HEK293 (cell line): ENCODE measurements at regions not wholly inside any gene's neighbourhood (a gene's known extent, or its start where the extent isn't known, plus 50 kb on each side); places are given as distances from the start of the nearest gene placed in this dataset.
A peak's percentile ranks its signal among the peaks of the same experiment; 100 is the strongest.

ENCODE experiments used
- CTCF ChIA-PET: fragments of 350-600 bp; formaldehyde crosslinking; extraction: SDS; loops from one replicate; lab custom pipeline; 2021; ENCODE audit warnings: antibody characterized with exemption; lab: Yijun Ruan, JAX
- POLR2A ChIA-PET: fragments of 300-600 bp; formaldehyde crosslinking; extraction: SDS; loops from one replicate; lab custom pipeline; 2020; ENCODE audit warnings: antibody characterized with exemption, inconsistent platforms; lab: Yijun Ruan, JAX
- H3K27ac ChIP-seq: fragments of 200-500 bp; sonication (Bioruptor generic); 2 replicates; pipeline ENCODE4 v1.5.1; 2014; ENCODE audit warnings: low read depth, low read length, control low read depth, inconsistent platforms; ENCODE audit errors: extremely low read depth
- H3K36me3 ChIP-seq, 2 experiments: fragments of 200-500 bp in 1 of 2; sonication (Bioruptor generic) in 1 of 2; 1 replicate in 1 of 2; 2 replicates in 1 of 2; pipeline ENCODE4 v1.5.1; 2014 to 2017; ENCODE audit warnings: inconsistent platforms in 2 of 2, low read length in 2 of 2; ENCODE audit not compliant: control insufficient read depth in 2 of 2, insufficient read depth in 1 of 2
- H3K4me1 ChIP-seq: fragments of 200-500 bp; sonication (Bioruptor generic); 2 replicates; pipeline ENCODE4 v1.5.1; 2014; ENCODE audit warnings: mild to moderate bottlenecking, low read length, inconsistent platforms; ENCODE audit not compliant: control insufficient read depth, insufficient read depth
- H3K4me3 ChIP-seq: 2 replicates; pipeline ENCODE4 v1.5.1; 2011; ENCODE audit warnings: low read depth, mild to moderate bottlenecking, control low read depth, low read length, moderate library complexity
- H3K9me3 ChIP-seq: fragments of 200-500 bp; sonication (Bioruptor generic); 2 replicates; pipeline ENCODE4 v1.5.1; 2014; ENCODE audit warnings: low read depth, low read length, inconsistent platforms; ENCODE audit not compliant: control insufficient read depth, insufficient read depth
- AEBP2 ChIP-seq: fragments of 450-650 bp; formaldehyde crosslinking; IDR thresholded peaks from 2 replicates; pipeline ENCODE4 v1.5.1; 2016; ENCODE audit warnings: missing biosample characterization, missing genetic modification characterization, borderline replicate concordance
- GLI2 ChIP-seq: fragments of 450-650 bp; formaldehyde crosslinking; IDR thresholded peaks from 2 replicates; pipeline ENCODE4; 2017; ENCODE audit warnings: missing biosample characterization, missing genetic modification characterization, low read depth, borderline replicate concordance
- HOXA7 ChIP-seq: sonication (generic); formaldehyde crosslinking; IDR thresholded peaks from 2 replicates; pipeline ENCODE4 v1.8.1; 2022; ENCODE audit warnings: missing genetic modification reagents, borderline replicate concordance
- HOXD13 ChIP-seq: sonication (generic); formaldehyde crosslinking; IDR thresholded peaks from 2 replicates; pipeline ENCODE4 v1.8.0; 2022; ENCODE audit warnings: missing genetic modification reagents, borderline replicate concordance
- KLF16 ChIP-seq: fragments of 450-650 bp; formaldehyde crosslinking; IDR thresholded peaks from 2 replicates; pipeline ENCODE4 v1.5.1; 2017; ENCODE audit warnings: missing biosample characterization, missing genetic modification characterization
- MEIS1 ChIP-seq: sonication (generic); formaldehyde crosslinking; IDR thresholded peaks from 2 replicates; pipeline ENCODE4 v1.8.1; 2022; ENCODE audit warnings: missing genetic modification reagents, mild to moderate bottlenecking, borderline replicate concordance
- SCRT2 ChIP-seq: fragments of 450-650 bp; formaldehyde crosslinking; IDR thresholded peaks from 2 replicates; pipeline ENCODE4 v1.5.1; 2016; ENCODE audit warnings: missing biosample characterization, missing genetic modification characterization
- ZBTB48 ChIP-seq: fragments of 450-650 bp; formaldehyde crosslinking; IDR thresholded peaks from 2 replicates; pipeline ENCODE4 v1.5.1; 2016; ENCODE audit warnings: missing biosample characterization, missing genetic modification characterization
- ZIC2 ChIP-seq: fragments of 450-650 bp; formaldehyde crosslinking; IDR thresholded peaks from 2 replicates; pipeline ENCODE4 v1.5.1; 2016; ENCODE audit warnings: missing biosample characterization, missing genetic modification characterization
- ZNF133 ChIP-seq: fragments of 450-650 bp; formaldehyde crosslinking; IDR thresholded peaks from 2 replicates; pipeline ENCODE4 v1.5.1; 2016; ENCODE audit warnings: missing biosample characterization, missing genetic modification characterization
- ZNF140 ChIP-seq: fragments of 450-650 bp; formaldehyde crosslinking; IDR thresholded peaks from 2 replicates; pipeline ENCODE4 v1.5.1; 2016; ENCODE audit warnings: missing biosample characterization, missing genetic modification characterization
- ZNF221 ChIP-seq: fragments of 450-650 bp; formaldehyde crosslinking; IDR thresholded peaks from 2 replicates; pipeline ENCODE4 v1.5.1; 2017; ENCODE audit warnings: missing biosample characterization, missing genetic modification characterization, borderline replicate concordance
- ZNF37A ChIP-seq: fragments of 450-650 bp; IDR thresholded peaks from 2 replicates; pipeline ENCODE4 v1.5.1; 2018; ENCODE audit warnings: missing biosample characterization, missing genetic modification characterization
- ZNF394 ChIP-seq: fragments of 450-650 bp; formaldehyde crosslinking; IDR thresholded peaks from 2 replicates; pipeline ENCODE4 v1.5.1; 2016; ENCODE audit warnings: missing biosample characterization, missing genetic modification characterization, mild to moderate bottlenecking, moderate library complexity, borderline replicate concordance
- ZNF404 ChIP-seq: fragments of 450-650 bp; formaldehyde crosslinking; IDR thresholded peaks from 2 replicates; pipeline ENCODE4 v1.5.1; 2017; ENCODE audit warnings: missing biosample characterization, missing genetic modification characterization
- ZNF510 ChIP-seq: fragments of 450-650 bp; formaldehyde crosslinking; IDR thresholded peaks from 2 replicates; pipeline ENCODE4 v1.5.1; 2018; ENCODE audit warnings: mild to moderate bottlenecking, missing genetic modification characterization, missing biosample characterization; ENCODE audit not compliant: insufficient replicate concordance
- ZNF521 ChIP-seq: fragments of 450-650 bp; formaldehyde crosslinking; IDR thresholded peaks from 2 replicates; pipeline ENCODE4 v1.5.1; 2017; ENCODE audit warnings: missing biosample characterization, mild to moderate bottlenecking, missing genetic modification characterization
- ZNF580 ChIP-seq: fragments of 450-650 bp; formaldehyde crosslinking; IDR thresholded peaks from 2 replicates; pipeline ENCODE4 v1.5.1; 2016; ENCODE audit warnings: missing biosample characterization, missing genetic modification characterization
- ZNF658 ChIP-seq: fragments of 450-650 bp; formaldehyde crosslinking; IDR thresholded peaks from 2 replicates; pipeline ENCODE4; 2016; ENCODE audit warnings: missing biosample characterization, missing genetic modification characterization
- ZNF664 ChIP-seq: fragments of 450-650 bp; formaldehyde crosslinking; IDR thresholded peaks from 2 replicates; pipeline ENCODE4 v1.5.1; 2016; ENCODE audit warnings: missing biosample characterization, missing genetic modification characterization
- ZNF768 ChIP-seq: fragments of 450-650 bp; formaldehyde crosslinking; IDR thresholded peaks from 2 replicates; pipeline ENCODE4 v1.5.1; 2018; ENCODE audit warnings: missing biosample characterization, mild to moderate bottlenecking, missing genetic modification characterization
- ZNF785 ChIP-seq: fragments of 450-650 bp; formaldehyde crosslinking; IDR thresholded peaks from 2 replicates; pipeline ENCODE4 v1.5.1; 2016; ENCODE audit warnings: missing biosample characterization, missing genetic modification characterization
- ZSCAN23 ChIP-seq: fragments of 450-650 bp; formaldehyde crosslinking; IDR thresholded peaks from 2 replicates; pipeline ENCODE4 v1.5.1; 2016; ENCODE audit warnings: missing biosample characterization, missing genetic modification characterization
- ZSCAN4 ChIP-seq: fragments of 450-650 bp; formaldehyde crosslinking; IDR thresholded peaks from 2 replicates; pipeline ENCODE4 v1.5.1; 2017; ENCODE audit warnings: missing biosample characterization, missing genetic modification characterization

GRCh38 chr6:43989581-43990146 lies 137.6 kb downstream of the MRPL14 start:
- no peak overlapping the region for H3K4me3 ChIP-seq
- H3K27ac ChIP-seq: no peak overlapping the region
- ChIA-PET CTCF (interaction anchor here (0.6 to 2.3 kb wide), 6 partner anchors 9 to 220 kb away, joined by 3 to 8 read pairs (median 4); partner anchors contain the start of gene VEGFA), POLR2A (no interaction called here)
- H3K9me3 ChIP-seq: no peaks in the 10 kb centered on the region
- H3K4me1 ChIP-seq: peaks cover 5% of the 10 kb centered on the region; the same call in 1 of the 2 replicates
- peak; percentile 53; the same call in 1 of the 2 replicates for TF ChIP-seq ZIC2 (tag by site-specific recombination)
- TF ChIP-seq ZNF133 (tag by site-specific recombination): no peak
- H3K36me3 ChIP-seq: no peaks in the 10 kb centered on the region

- peaks cover 13% of the 10 kb centered on the region for H3K4me1 ChIP-seq
- ChIA-PET CTCF (interaction anchor here (0.7 kb wide), 1 partner anchor 90 kb away, joined by 6 read pairs; no protein-coding TSS in a partner anchor), POLR2A (no interaction called here)
- H3K9me3 ChIP-seq: no peaks in the 10 kb centered on the region
- 0 out of 2 replicates have a peak, but pooled peaks have one; percentile 32 for TF ChIP-seq ZSCAN4 (tag by site-specific recombination)
- peak; percentile 95 for TF ChIP-seq ZNF768 (tag by site-specific recombination)
- TF ChIP-seq ZNF664: peak; percentile 96
- TF ChIP-seq ZSCAN23 (tag by site-specific recombination): no peak
- 0 out of 2 replicates have a peak, but pooled peaks have one; percentile 24 for TF ChIP-seq ZNF580 (tag by site-specific recombination)
- TF ChIP-seq KLF16 (tag by site-specific recombination): no peak
- H3K27ac ChIP-seq: no peak overlapping the region
- no peaks in the 10 kb centered on the region for H3K36me3 ChIP-seq
- H3K4me3 ChIP-seq: no peak overlapping the region
Measured at GRCh38 chr6:43988801-43989200, 138.5 kb downstream of the MRPL14 start.

- no peaks in the 10 kb centered on the region for H3K9me3 ChIP-seq
- ChIA-PET POLR2A (no interaction called here), CTCF (no interaction called here)
- H3K27ac ChIP-seq: no peak overlapping the region
- no peaks in the 10 kb centered on the region for H3K36me3 ChIP-seq
- H3K4me1 ChIP-seq: peaks cover 18% of the 10 kb centered on the region
- TF ChIP-seq ZNF37A (tag by site-specific recombination) (no peak), ZBTB48 (tag by site-specific recombination) (no peak), MEIS1 (CRISPR knock-in tag) (no peak), ZIC2 (tag by site-specific recombination) (0 out of 2 replicates have a peak, but pooled peaks have one; percentile 13), ZNF510 (tag by site-specific recombination) (no peak), SCRT2 (tag by site-specific recombination) (no peak), HOXD13 (no peak), ZNF658 (tag by site-specific recombination) (no peak)
- no peak overlapping the region for H3K4me3 ChIP-seq
Measured at GRCh38 chr6:43987838-43988439, 139.3 kb downstream of the MRPL14 start.

- no peaks in the 10 kb centered on the region for H3K9me3 ChIP-seq
- no peaks in the 10 kb centered on the region for H3K36me3 ChIP-seq
- ChIA-PET POLR2A (no interaction called here), CTCF (interaction anchor here (0.7 to 1.3 kb wide), 3 partner anchors 15 to 130 kb away, joined by 3 to 7 read pairs (median 3); no protein-coding TSS in a partner anchor)
- no peak overlapping the region for H3K27ac ChIP-seq
- H3K4me1 ChIP-seq: peaks cover 18% of the 10 kb centered on the region
- no peak overlapping the region for H3K4me3 ChIP-seq
- TF ChIP-seq ZNF221 (tag by site-specific recombination): no peak
- no peak for TF ChIP-seq GLI2
- no peak for TF ChIP-seq ZNF785
- TF ChIP-seq ZNF140 (tag by site-specific recombination): no peak
- TF ChIP-seq HOXA7 (CRISPR knock-in tag): no peak
- no peak for TF ChIP-seq ZNF521
- TF ChIP-seq ZNF404 (tag by site-specific recombination): no peak
- no peak for TF ChIP-seq AEBP2 (tag by site-specific recombination)
- TF ChIP-seq ZNF394: no peak
Measured at GRCh38 chr6:43986177-43986825, 141.0 kb downstream of the MRPL14 start.
